ENCODE measurements at regions not wholly inside any gene's neighbourhood (a gene's known extent, or its start where the extent isn't known, plus 50 kb on each side); places are given as distances from the start of the nearest gene placed in this dataset.

GRCh38 chr15:62462268-62462667 lies 297.2 kb upstream of the C2CD4B start:
- no peak for DNase-seq (ENCODE audit: low read depth, low spot score)
- in situ Hi-C loops (cut with HindIII; ENCODE audit: low pct_unique_long_range_greater_than_20kb, low sequenced_read_pairs), result no loop called here

- in situ Hi-C loops (cut with HindIII; ENCODE audit: low pct_unique_long_range_greater_than_20kb, low sequenced_read_pairs), result no loop called here
- DNase-seq (ENCODE audit: low read depth, low spot score), result no peak
Measured at GRCh38 chr15:62462721-62463120, 297.6 kb upstream of the C2CD4B start.

- DNase-seq (ENCODE audit: low read depth, low spot score), result no peak
- in situ Hi-C loops (cut with HindIII; ENCODE audit: low pct_unique_long_range_greater_than_20kb, low sequenced_read_pairs), result no loop called here
Measured at GRCh38 chr15:62464705-62465104, 299.6 kb upstream of the C2CD4B start.

GRCh38 chr15:62465173-62465572 lies 300.1 kb upstream of the C2CD4B start:
- no peak for DNase-seq (ENCODE audit: low read depth, low spot score)
- in situ Hi-C loops (cut with HindIII; ENCODE audit: low pct_unique_long_range_greater_than_20kb, low sequenced_read_pairs), result no loop called here

- in situ Hi-C loops (cut with HindIII; ENCODE audit: low pct_unique_long_range_greater_than_20kb, low sequenced_read_pairs), result no loop called here
- no peak for DNase-seq (ENCODE audit: low read depth, low spot score)
Measured at GRCh38 chr15:62469478-62469873, 304.4 kb upstream of the C2CD4B start.

GRCh38 chr15:62469874-62470688 lies 305.0 kb upstream of the C2CD4B start:
- DNase-seq (ENCODE audit: low read depth, low spot score), result no peak
- in situ Hi-C loops (cut with HindIII; ENCODE audit: low pct_unique_long_range_greater_than_20kb, low sequenced_read_pairs), result no loop called here

- in situ Hi-C loops (cut with HindIII; ENCODE audit: low pct_unique_long_range_greater_than_20kb, low sequenced_read_pairs), result no loop called here
- no peak for DNase-seq (ENCODE audit: low read depth, low spot score)
Measured at GRCh38 chr15:62472616-62473299, 307.7 kb upstream of the C2CD4B start.

- in situ Hi-C loops (cut with HindIII; ENCODE audit: low pct_unique_long_range_greater_than_20kb, low sequenced_read_pairs), result no loop called here
- DNase-seq (ENCODE audit: low read depth, low spot score), result no peak
Measured at GRCh38 chr15:62474021-62474770, 309.1 kb upstream of the C2CD4B start.

- in situ Hi-C loops (cut with HindIII; ENCODE audit: low pct_unique_long_range_greater_than_20kb, low sequenced_read_pairs), result no loop called here
- DNase-seq (ENCODE audit: low read depth, low spot score), result no peak
Measured at GRCh38 chr15:62474771-62475124, 309.7 kb upstream of the C2CD4B start.

- no peak for DNase-seq (ENCODE audit: low read depth, low spot score)
- in situ Hi-C loops (cut with HindIII; ENCODE audit: low pct_unique_long_range_greater_than_20kb, low sequenced_read_pairs), result no loop called here
Measured at GRCh38 chr15:62475591-62475990, 310.5 kb upstream of the C2CD4B start.

GRCh38 chr15:62476163-62476562 lies 311.1 kb upstream of the C2CD4B start:
- in situ Hi-C loops (cut with HindIII; ENCODE audit: low pct_unique_long_range_greater_than_20kb, low sequenced_read_pairs), result no loop called here
- no peak for DNase-seq (ENCODE audit: low read depth, low spot score)

- in situ Hi-C loops (cut with HindIII; ENCODE audit: low pct_unique_long_range_greater_than_20kb, low sequenced_read_pairs), result no loop called here
- DNase-seq (ENCODE audit: low read depth, low spot score), result no peak
Measured at GRCh38 chr15:62477929-62478328, 312.8 kb upstream of the C2CD4B start.

- in situ Hi-C loops (cut with HindIII; ENCODE audit: low pct_unique_long_range_greater_than_20kb, low sequenced_read_pairs), result no loop called here
- DNase-seq (ENCODE audit: low read depth, low spot score), result peak; percentile 67
Measured at GRCh38 chr15:62482785-62483429, 317.8 kb upstream of the C2CD4B start.

GRCh38 chr15:62483814-62484213 lies 318.7 kb upstream of the C2CD4B start:
- in situ Hi-C loops (cut with HindIII; ENCODE audit: low pct_unique_long_range_greater_than_20kb, low sequenced_read_pairs), result no loop called here
- no peak for DNase-seq (ENCODE audit: low read depth, low spot score)

GRCh38 chr15:62485170-62485720 lies 320.2 kb upstream of the C2CD4B start:
- in situ Hi-C loops (cut with HindIII; ENCODE audit: low pct_unique_long_range_greater_than_20kb, low sequenced_read_pairs), result no loop called here
- DNase-seq (ENCODE audit: low read depth, low spot score), result no peak

GRCh38 chr15:62486041-62486440 lies 321.0 kb upstream of the C2CD4B start:
- in situ Hi-C loops (cut with HindIII; ENCODE audit: low pct_unique_long_range_greater_than_20kb, low sequenced_read_pairs), result no loop called here
- DNase-seq (ENCODE audit: low read depth, low spot score), result no peak

GRCh38 chr15:62488387-62488786 lies 323.3 kb upstream of the C2CD4B start:
- in situ Hi-C loops (cut with HindIII; ENCODE audit: low pct_unique_long_range_greater_than_20kb, low sequenced_read_pairs), result no loop called here
- DNase-seq (ENCODE audit: low read depth, low spot score), result no peak

- in situ Hi-C loops (cut with HindIII; ENCODE audit: low pct_unique_long_range_greater_than_20kb, low sequenced_read_pairs), result no loop called here
- DNase-seq (ENCODE audit: low read depth, low spot score), result no peak
Measured at GRCh38 chr15:62491642-62492041, 326.6 kb upstream of the C2CD4B start.

All from SK-MEL-5 (cell line).